Activated CD4-positive, CD25-positive, alpha-beta regulatory T cell treated with anti-CD3 and anti-CD28 coated beads, Interleukin-2, amount 50 U/mL, for 24 hours (primary cell): ENCODE measurements at regions not wholly inside any gene's neighbourhood (a gene's known extent, or its start where the extent isn't known, plus 50 kb on each side); places are given as distances from the start of the nearest gene placed in this dataset.
"Not testable (repeated sequence)": the region's sequence is repeated elsewhere in the genome, so short reads cannot be mapped to it uniquely, and the experiment has no call there.

Source experiments
- ATAC-seq, 2 donors: fragments of 150-1000 bp; cut with Tn5 transposase; one replicate each; pipeline ENCODE4 v1.10.0; 2021; ENCODE audit warnings: mild to moderate bottlenecking in 1 of 2, moderate library complexity in 1 of 2

DNA sequence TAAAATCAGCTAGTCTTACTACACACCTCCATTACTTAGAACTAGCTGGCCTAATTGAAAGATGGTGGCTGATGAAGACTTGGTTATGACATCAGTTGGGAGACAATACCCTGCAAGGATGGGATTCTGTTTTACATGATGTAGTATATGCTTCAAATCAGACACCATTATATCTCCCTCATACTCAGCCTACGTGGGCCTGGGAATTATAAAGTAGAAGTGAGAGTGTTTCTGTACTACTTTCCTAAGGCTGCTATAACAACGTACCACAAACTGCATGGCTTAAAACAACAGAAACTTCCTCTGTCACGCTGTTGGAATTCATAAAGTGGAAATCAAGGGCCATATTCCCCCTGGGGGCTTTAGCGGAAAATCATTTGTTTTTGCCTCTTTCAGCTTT lies 190.4 kb downstream of the PAH start:
- ATAC-seq: no peak

- ATAC-seq: no peak
Measured at GRCh38 chr12:102722147-102722546, 194.9 kb downstream of the PAH start.

GRCh38 chr12:102708108-102708507 lies 208.9 kb downstream of the PAH start:
- ATAC-seq: no peak

DNA sequence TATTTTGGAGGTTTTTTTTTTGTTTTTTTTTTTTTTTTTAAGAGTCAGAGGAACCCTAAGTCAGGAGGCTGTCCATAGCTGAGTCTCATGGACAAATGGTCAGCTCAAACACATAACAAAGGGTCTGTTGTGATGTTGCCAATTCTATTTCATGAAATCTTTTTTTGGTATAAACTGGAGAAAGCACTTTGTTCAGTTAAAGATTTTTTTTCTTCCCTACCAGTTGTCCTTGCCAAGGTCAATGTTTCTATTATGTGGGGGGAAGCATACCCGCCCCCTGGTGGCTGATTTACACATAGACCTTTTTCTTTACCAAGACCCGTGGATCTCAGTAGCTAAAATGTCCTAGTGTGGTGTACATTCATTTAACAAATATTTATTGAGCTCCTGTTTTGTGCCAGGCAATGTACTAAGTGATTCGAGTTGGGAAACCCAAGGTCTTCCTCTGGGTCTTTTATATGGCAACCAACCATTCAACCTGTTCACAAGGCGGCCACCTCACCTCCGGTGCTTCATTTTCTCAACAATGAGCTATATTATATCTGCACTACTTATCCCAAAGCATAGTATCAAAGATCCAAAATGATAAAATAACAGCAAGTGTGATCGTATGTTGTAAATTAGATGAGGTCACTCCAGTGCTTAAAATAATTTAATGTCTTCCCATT lies 214.5 kb downstream of the PAH start:
- no peak for ATAC-seq

DNA sequence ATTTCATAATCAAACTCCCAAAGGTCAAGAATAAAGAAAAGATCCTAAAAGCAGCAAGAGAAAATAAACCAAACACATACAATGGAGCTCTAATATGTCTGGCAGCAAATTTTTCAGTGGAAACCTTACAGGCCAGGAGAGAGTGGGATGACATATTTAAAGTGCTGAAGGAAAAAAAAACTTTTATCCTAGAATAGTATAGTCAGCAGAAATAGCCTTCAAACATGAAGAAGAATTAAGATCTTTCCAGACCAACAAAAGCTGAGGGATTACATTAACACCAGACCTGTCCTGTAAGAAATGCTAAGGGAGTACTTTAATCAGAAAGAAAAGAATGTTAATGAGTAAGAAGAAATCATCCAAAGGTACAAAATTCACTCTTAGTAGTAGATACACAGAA lies 215.7 kb upstream of the IGF1 start:
- ATAC-seq: no peak

DNA sequence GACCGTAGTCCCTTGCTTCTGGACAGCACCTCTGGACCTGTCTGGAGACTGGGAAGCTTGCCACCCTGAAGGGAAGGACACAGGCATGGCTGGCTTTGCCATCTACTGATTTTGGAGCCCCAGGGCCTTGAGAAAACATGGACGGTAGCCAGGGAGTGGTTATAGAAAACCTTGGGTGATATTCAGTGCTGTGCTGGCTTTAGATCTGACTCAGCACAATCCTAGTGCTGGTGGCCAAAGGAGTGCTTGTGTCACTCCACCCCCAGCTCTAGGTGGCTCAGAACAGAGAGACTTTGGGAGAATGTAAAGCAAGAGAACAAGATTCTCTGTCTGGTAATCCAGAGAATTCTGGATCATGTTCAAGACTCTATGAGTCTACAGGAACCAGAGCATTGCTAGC lies 214.5 kb upstream of the IGF1 start:
- ATAC-seq: no peak

- ATAC-seq: no peak
Measured at GRCh38 chr12:102691773-102692555, 211.6 kb upstream of the IGF1 start.

GRCh38 chr12:102690253-102690652 lies 209.9 kb upstream of the IGF1 start:
- ATAC-seq: no peak

DNA sequence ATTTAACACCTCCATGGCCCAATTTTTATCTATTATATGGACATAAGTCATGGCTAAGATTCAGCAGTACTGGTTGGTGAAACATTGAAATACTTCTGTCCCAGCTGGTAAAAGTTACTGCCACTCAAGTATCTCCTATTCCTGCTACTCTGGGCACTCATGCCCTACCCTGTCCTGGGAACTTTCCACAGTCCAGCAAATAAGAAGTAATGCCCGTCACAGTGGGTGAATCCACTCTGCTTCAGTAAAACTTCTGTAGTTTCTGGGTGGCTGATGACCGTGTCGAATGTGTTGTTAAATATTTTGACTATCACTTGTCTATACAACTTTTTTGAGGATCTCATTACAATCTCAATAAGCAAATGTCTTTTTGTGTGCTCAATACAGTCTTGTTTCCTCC lies 209.3 kb upstream of the IGF1 start:
- no peak for ATAC-seq

DNA sequence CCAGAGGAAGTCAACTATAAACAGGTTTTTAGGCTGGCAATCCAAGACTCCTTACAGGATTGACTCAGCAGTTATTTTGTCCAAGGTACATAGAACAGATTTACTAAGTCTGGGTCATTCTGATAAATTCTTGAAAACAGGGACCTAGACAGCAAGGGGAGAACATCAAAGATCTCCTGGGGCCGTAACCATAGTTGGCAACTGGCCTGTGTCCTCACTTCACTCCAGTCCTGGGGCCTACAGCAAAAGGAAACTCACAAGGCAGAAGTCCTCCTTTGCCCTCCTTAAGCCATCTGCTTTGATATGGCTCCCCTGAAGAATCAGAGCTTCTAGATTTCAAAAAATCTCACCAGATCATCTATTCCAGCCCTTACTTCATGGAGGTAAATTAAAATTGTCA lies 207.2 kb upstream of the IGF1 start:
- ATAC-seq: no peak

DNA sequence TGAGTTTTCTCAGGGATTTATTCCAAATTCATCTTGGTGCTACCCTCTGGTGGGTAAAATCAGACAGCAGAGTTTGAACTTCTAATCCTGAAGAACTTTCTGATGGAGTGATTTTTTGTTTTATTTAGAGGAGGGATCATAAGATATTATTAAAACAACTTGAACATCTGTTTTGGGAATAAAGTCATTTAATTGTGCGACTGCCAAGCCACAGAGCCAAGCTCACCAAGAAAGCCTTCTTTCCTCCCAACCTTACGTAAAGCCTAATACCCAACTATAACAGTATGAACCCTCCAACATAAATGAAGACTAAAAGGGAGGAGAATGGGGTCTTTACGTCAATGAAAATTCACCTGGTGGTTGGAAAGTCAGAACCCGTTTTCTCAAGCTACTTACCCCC lies 205.5 kb upstream of the IGF1 start:
- no peak for ATAC-seq

- no peak for ATAC-seq
Measured at GRCh38 chr12:102685172-102685571, 204.8 kb upstream of the IGF1 start.

DNA sequence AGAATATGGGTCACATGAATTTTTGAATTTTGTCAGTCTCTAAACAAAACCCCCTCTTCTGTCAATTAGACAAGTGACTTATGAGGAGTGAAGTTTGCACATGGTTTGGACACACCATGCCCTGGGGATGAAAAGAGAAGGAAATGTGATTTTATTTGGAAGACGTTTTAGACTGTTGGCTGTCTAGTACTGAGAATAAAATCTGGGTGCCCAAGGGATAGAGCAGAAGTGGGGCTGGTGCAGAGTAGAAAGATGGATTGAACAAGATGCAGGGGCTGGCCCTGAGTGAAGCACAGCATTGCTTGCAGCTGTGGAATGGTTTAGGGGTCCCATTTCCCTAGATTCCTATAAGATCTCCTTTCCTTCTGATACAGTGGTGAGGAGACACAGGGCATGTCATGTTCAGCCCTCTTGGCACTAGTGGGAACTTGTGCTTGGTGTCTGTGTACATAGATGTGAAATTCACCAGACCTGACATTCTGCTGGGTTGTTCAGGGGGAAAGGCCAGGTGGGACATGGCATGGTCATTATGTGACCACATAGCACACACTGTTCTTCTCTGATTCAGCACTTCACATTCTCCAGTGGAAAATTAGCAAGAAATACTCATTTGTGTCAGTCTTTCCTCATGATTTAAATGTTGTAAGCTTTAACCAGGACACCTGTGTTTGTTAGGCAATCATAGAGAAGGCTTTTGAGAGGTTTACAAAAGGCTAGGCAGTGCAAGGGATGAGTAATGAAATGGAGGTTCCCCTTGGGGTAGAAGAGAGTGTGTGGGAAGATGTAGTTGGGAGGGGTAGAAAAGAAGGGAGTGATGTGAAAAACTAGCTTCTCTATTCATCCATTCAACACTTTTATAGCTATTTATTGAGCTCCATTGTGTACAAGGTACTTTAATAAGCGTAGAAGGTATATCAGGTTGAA lies 202.3 kb upstream of the IGF1 start:
- ATAC-seq: no peak

- no peak for ATAC-seq
Measured at GRCh38 chr12:102681747-102682146, 201.4 kb upstream of the IGF1 start.

GRCh38 chr12:102681309-102681708 lies 200.9 kb upstream of the IGF1 start:
- no peak for ATAC-seq

- ATAC-seq: no peak
Measured at GRCh38 chr12:102680304-102680703, 199.9 kb upstream of the IGF1 start.

DNA sequence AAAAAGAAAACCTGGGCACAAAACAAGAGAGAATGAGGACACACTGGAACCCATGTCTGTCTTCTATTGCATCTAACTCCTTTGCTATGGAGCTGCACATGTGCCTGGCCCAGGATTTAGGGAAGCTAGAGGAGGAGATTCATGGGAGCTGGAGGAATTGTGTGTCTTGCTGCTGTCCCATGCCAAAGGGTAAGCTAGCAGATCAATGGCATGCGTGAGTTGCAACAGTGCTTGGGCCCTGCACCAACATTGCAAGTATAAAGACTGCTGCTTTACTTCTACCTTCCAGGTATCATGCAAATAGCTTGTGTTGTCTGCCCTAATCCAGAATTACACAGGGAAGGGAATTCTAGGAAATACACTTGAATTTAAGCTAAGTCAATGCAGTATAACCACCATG lies 196.4 kb upstream of the IGF1 start:
- no peak for ATAC-seq

DNA sequence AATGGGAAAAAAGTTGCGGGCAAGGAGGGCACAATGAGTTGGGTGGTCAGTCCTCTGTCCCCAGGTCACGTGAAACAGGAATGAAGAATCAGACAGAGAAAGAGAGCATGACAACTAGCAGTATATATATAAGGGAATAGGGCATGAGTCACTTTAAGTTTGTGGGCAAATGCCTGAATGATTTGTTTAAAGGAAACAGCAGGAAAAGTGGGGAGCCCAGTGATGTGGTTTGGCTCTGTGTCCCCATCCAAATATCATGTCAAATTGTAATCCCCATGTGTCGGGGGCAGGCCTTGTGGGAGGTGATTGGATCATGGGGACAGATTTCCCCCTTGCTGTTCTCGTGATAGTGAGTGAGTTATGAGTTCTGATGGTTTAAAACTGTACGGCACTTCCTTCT lies 195.3 kb upstream of the IGF1 start:
- no peak for ATAC-seq

DNA sequence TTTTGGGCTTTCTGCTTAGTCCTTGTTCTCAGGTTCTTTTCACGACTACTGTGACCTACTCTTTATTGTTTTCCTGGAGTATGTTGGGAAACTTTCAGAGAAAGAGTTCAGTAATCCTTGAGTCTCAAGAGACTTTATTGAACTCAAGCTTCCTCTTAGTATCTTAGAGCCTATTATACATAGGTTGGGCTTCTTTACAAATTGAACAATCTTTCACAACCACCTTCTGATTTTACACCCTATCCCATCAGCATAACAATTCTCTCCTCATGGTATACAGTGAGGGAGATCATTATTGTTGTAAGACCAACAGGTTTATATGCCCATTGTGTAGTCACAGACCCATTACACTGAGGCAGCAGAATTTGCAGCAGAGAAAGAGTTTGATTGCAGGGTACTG lies 193.2 kb upstream of the IGF1 start:
- no peak for ATAC-seq

- ATAC-seq: not testable (repeated sequence)
Measured at GRCh38 chr12:102672212-102672611, 191.8 kb upstream of the IGF1 start.

DNA sequence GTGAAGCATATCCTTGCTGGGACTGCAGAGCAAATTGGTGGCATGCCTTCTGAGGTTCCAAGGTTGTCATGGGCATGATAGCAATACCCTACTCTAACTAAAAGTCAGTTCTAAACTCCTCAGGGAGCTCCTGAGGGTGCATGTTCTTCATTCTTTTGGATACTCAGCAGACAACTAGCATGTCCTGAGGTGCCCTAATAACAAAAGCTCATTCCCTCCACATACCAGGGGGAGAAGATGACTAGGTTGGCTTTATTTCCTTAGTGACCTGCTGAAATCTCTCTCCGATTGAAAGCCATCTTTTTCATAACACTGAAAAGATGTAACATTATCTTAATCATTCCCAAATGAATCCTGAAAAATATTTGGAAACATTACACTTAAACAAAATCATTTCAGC lies 188.7 kb upstream of the IGF1 start:
- no peak for ATAC-seq

DNA sequence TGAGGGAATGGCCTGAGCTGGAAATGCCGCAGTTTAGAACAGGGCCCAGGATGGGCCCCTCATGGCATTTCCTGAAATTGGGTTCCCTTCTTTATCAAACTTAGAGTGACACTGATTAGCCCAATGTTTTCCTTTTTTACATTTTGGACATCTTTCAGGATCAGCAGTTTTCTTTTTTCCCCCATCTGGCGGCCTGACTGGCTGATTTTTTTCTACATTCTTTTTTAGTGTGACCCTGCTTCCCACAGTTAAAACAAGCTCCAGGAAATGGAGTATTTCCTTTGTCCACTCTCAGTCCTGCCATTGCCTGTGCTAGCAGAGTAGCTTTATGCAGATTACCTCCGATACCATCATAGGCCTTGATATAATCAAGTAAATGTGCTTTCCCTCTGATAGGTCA lies 185.8 kb upstream of the IGF1 start:
- ATAC-seq: not testable (repeated sequence)

DNA sequence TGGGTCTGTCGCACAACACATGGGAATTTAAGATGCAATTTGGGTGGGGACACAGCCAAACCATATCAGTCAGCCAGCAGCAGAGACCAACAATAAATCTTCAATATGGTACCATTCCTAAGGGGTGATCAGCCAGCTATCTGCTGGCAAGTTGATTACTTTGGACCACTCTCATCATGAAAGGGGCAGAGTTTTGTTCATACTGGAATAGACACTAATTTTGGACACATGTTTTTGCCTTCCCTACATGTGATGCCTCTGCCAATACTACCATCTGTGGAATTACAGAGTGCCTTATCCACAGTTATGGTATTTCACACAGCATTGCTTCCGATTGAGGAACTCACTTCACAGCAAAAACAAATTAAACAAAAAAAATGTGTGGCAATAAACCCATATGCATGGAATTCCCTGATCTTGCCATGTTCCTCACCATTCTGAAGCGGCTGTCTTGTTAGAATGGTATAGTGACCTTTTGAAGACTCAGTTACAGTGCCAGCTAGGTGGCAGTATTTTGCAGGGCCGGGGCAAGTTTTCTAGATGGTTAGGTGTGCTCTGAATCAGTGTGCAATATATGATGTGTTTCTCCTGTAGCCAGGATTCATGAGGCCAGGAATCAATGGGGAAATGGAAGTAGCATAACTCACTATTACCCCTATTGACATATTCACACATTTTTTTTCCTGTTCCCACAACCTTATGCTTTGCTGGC lies 179.0 kb upstream of the IGF1 start:
- no peak for ATAC-seq
